K562 (cell line): ENCODE measurements at regions not wholly inside any gene's neighbourhood (a gene's known extent, or its start where the extent isn't known, plus 50 kb on each side); places are given as distances from the start of the nearest gene placed in this dataset.

Experiments
- ATAC-seq: fragments of 200-7000 bp; cut with Tn5 transposase; 3 replicates; pipeline ENCODE4 v1.9.1; 2020; ENCODE audit warnings: moderate library complexity
- BruUV-seq: library from RNA; stranded (reverse); fragments of 400-500 nt; replicated peaks from 2 replicates; lab custom pipeline; 2021; lab: Mats Ljungman, UMichigan
- CTCF ChIA-PET: fragments of 300-600 bp; formaldehyde crosslinking; extraction: SDS; loops from one replicate; lab custom pipeline; 2021; ENCODE audit warnings: low intra/inter-chr PET ratio; lab: Yijun Ruan, JAX
- POLR2A ChIA-PET: fragments of 300-600, 350-650 bp; sonication (Branson Sonifier 250); formaldehyde crosslinking; extraction: SDS; loops from one replicate; lab custom pipeline; 2021; ENCODE audit warnings: antibody characterized with exemption, inconsistent platforms; lab: Yijun Ruan, JAX
- DNase-seq, 4 experiments: peaks; one replicate each; pipeline versions ENCODE4 v3.0.0 to v3.0.0-alpha.2; 2011 to 2018; ENCODE audit warnings: low spot score in 3 of 4, mixed read lengths in 3 of 4; ENCODE audit errors: extremely low read depth in 1 of 4
- FAIRE-seq: peaks from 2 replicates; lab custom pipeline; 2011; peaks lifted over from hg19 to GRCh38; lab: Jason Lieb, UNC
- H2AFZ ChIP-seq: 2 replicates; pipeline ENCODE4 v1.6.0; 2011; ENCODE audit warnings: low read depth, low read length, control low read depth, inconsistent platforms
- H3K27ac ChIP-seq: fragments of 200-600 bp; 3 replicates; pipeline ENCODE4 v1.8.0; 2011; ENCODE audit warnings: low read depth, mild to moderate bottlenecking, control low read depth, inconsistent platforms, low read length, moderate library complexity, mixed read lengths; ENCODE audit errors: extremely low read depth
- H3K27me3 ChIP-seq, 2 experiments: fragments of 300-600 bp in 1 of 2; 2 replicates in 1 of 2; 3 replicates in 1 of 2; pipeline versions ENCODE4 v1.6.0 to v1.8.0; 2011; ENCODE audit warnings: inconsistent platforms in 2 of 2, low read length in 2 of 2, mild to moderate bottlenecking in 1 of 2, mixed read lengths in 1 of 2, moderate library complexity in 1 of 2; ENCODE audit not compliant: control insufficient read depth in 2 of 2, insufficient read depth in 2 of 2
- H3K36me3 ChIP-seq: fragments of 300-600 bp; 3 replicates; pipeline ENCODE4 v1.8.0; 2011; ENCODE audit warnings: mild to moderate bottlenecking, low read length, inconsistent platforms; ENCODE audit not compliant: control insufficient read depth, insufficient read depth
- H3K4me1 ChIP-seq, 2 experiments: fragments of 200-600 bp in 1 of 2; replicated peaks in 1 of 2; 2 replicates in 1 of 2; 3 replicates in 1 of 2; pipeline versions ENCODE4 v1.5.1 to v1.8.0; 2011; ENCODE audit warnings: inconsistent platforms in 2 of 2, low read length in 2 of 2, mild to moderate bottlenecking in 1 of 2, mixed read lengths in 1 of 2, moderate library complexity in 1 of 2; ENCODE audit not compliant: control insufficient read depth in 2 of 2, insufficient read depth in 2 of 2
- H3K4me2 ChIP-seq: 2 replicates; pipeline ENCODE4 v1.6.1; 2011; ENCODE audit warnings: low read length, control low read depth, inconsistent platforms, mixed read lengths; ENCODE audit not compliant: insufficient read depth
- H3K4me3 ChIP-seq: fragments of 200-600 bp; sonication (generic), shearing (Covaris generic); 2 replicates; pipeline ENCODE4 v1.5.1; 2016; ENCODE audit warnings: control low read depth, inconsistent platforms
- H3K79me2 ChIP-seq: fragments of 200-600 bp; 3 replicates; pipeline ENCODE4 v1.8.0; 2011; ENCODE audit warnings: low read length, inconsistent platforms; ENCODE audit not compliant: control insufficient read depth, insufficient read depth
- H3K9ac ChIP-seq, 2 experiments: 2 replicates each; pipeline versions ENCODE4 v1.6.0 to v1.6.1; 2011; ENCODE audit warnings: low read depth in 2 of 2, low read length in 2 of 2, control low read depth in 1 of 2, inconsistent platforms in 1 of 2, mild to moderate bottlenecking in 1 of 2, mixed read lengths in 1 of 2; ENCODE audit not compliant: insufficient read depth in 1 of 2
- H3K9me1 ChIP-seq: one replicate; pipeline ENCODE4 v1.6.0; 2011; ENCODE audit warnings: inconsistent platforms, mild to moderate bottlenecking, low read length, moderate library complexity; ENCODE audit not compliant: control insufficient read depth, insufficient read depth
- H3K9me3 ChIP-seq: replicated peaks from 2 replicates; pipeline ENCODE4 v1.5.1; 2011; ENCODE audit warnings: low read depth, low read length, inconsistent platforms; ENCODE audit not compliant: control insufficient read depth, insufficient read depth
- H4K20me1 ChIP-seq: replicated peaks from 2 replicates; pipeline ENCODE4 v1.6.1; 2011; ENCODE audit warnings: low read length, inconsistent platforms, mixed read lengths; ENCODE audit not compliant: control insufficient read depth, insufficient read depth
- C11orf30 ChIP-seq: fragments of 450-650 bp; IDR thresholded peaks from 2 replicates; pipeline ENCODE4 v1.6.1; 2016; ENCODE audit warnings: low read depth, mild to moderate bottlenecking
- CBX3 ChIP-seq, 2 experiments: IDR thresholded peaks; 1 replicate in 1 of 2; 2 replicates in 1 of 2; pipeline ENCODE4 v1.6.1; 2012; ENCODE audit warnings: inconsistent platforms in 2 of 2, low read length in 2 of 2, borderline replicate concordance in 1 of 2, control low read depth in 1 of 2
- KLF13 ChIP-seq: fragments of 450-650 bp; IDR thresholded peaks from 2 replicates; pipeline ENCODE4 v1.6.1; 2016; ENCODE audit warnings: missing genetic modification characterization, low read depth, mild to moderate bottlenecking, missing compliant biosample characterization, moderate library complexity, borderline replicate concordance
- MAFG ChIP-seq: fragments of 450-650 bp; conservative IDR thresholded peaks from 2 replicates; pipeline ENCODE4 v1.6.1; 2016; ENCODE audit warnings: missing genetic modification characterization, missing compliant biosample characterization
- MEIS2 ChIP-seq: fragments of 450-650 bp; IDR thresholded peaks from 2 replicates; pipeline ENCODE4 v1.6.1; 2014; ENCODE audit warnings: mild to moderate bottlenecking; ENCODE audit not compliant: partially characterized antibody
- NFE2 ChIP-seq: IDR thresholded peaks from 2 replicates; pipeline ENCODE4 v1.6.1; 2014; ENCODE audit warnings: antibody characterized with exemption, low read depth
- RCOR1 ChIP-seq, 2 experiments: IDR thresholded peaks; 2 replicates each; pipeline ENCODE4 v1.6.1; 2012; ENCODE audit warnings: low read depth in 2 of 2, low read length in 2 of 2, borderline replicate concordance in 1 of 2, improper control_type of control experiment in 1 of 2
- SMAD3 ChIP-seq: fragments of 450-650 bp; formaldehyde crosslinking; conservative IDR thresholded peaks from 2 replicates; pipeline ENCODE4 v1.4.0; 2020; ENCODE audit warnings: mild to moderate bottlenecking
- TGIF2 ChIP-seq: sonication (generic); formaldehyde crosslinking; IDR thresholded peaks from 2 replicates; pipeline ENCODE4 v1.8.1; 2022; ENCODE audit warnings: mild to moderate bottlenecking, missing genetic modification reagents, moderate library complexity
- ZNF133 ChIP-seq: fragments of 250-450 bp; sonication (Bioruptor Pico); IDR thresholded peaks from 2 replicates; pipeline ENCODE4 v1.4.0; 2020; ENCODE audit warnings: mild to moderate bottlenecking
- ZNF175 ChIP-seq: fragments of 200-800 bp; sonication (Bioruptor generic); IDR thresholded peaks from 2 replicates; pipeline ENCODE4 v1.6.1; 2016; ENCODE audit warnings: low read depth, mild to moderate bottlenecking, missing genetic modification characterization, missing compliant biosample characterization
- ZNF316 ChIP-seq: fragments of 450-650 bp; IDR thresholded peaks from 2 replicates; pipeline ENCODE4 v1.6.1; 2016
- ZNF695 ChIP-seq: fragments of 450-650 bp; formaldehyde crosslinking; IDR thresholded peaks from 2 replicates; pipeline ENCODE4 v1.4.0; 2020; ENCODE audit warnings: mild to moderate bottlenecking, moderate library complexity
- WGBS: fragments of 100-300 bp; shearing (Covaris generic); methylation state at CpG from one replicate; pipeline ENCODE4 v1.1.6; 2016; ENCODE audit warnings: low coverage, mixed read lengths; ENCODE audit not compliant: insufficient coverage; ENCODE audit errors: missing lambda C conversion rate; 5-methylcytosine and 5-hydroxymethylcytosine counted together
- in situ Hi-C: fragments of 300-500 bp; cut with MboI; formaldehyde crosslinking; loops from 4 replicates; pipeline ENCODE4 v1.15.0; 2018; ENCODE audit warnings: inconsistent platforms, mixed read lengths
- intact Hi-C: fragments of 100-400 bp; cut with micrococcal nuclease; formaldehyde crosslinking; loops from 2 replicates; pipeline ENCODE4 v1.14.2; 2022
- TF ChIP-seq, protein P1 (sequence below): fragments of 250-450 bp; sonication (Bioruptor Pico); IDR thresholded peaks from 2 replicates; pipeline ENCODE4 v1.4.0; 2020; ENCODE audit warnings: mild to moderate bottlenecking, moderate library complexity
- TF ChIP-seq, protein P2 (sequence below): fragments of 450-650 bp; IDR thresholded peaks from 2 replicates; pipeline ENCODE4 v1.6.1; 2016; ENCODE audit warnings: low read depth, mild to moderate bottlenecking, moderate library complexity

DNA sequence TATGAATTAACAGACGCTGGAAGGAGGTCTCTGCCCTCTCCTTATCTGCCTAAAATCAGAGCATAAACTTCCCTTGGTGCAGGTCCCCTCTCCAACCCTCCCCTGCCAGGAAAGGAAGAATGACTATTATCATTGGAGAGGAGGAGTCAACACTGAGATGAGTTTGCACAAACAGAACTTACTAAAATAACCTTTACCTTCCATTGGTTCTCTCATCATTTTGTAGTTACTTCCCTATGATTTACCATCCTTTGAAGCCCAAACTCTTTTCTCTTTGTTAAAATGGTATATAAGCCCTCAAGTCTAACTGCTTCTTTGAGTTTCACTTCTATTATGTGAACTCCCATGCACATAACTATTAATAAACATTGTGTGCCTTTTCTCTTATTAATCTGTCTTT, 64.2 kb upstream of the EEA1 start:
- no TSS peak for BruUV-seq

More for the DNA sequence above, 64.2 kb upstream of the EEA1 start:
- intact Hi-C loops, result loop anchor here (10.0 kb wide), 1 partner anchor 572 kb away; no protein-coding TSS in a partner anchor
- Histone ChIP-seq H3K4me2 (no peak overlapping the region), H4K20me1 (no peaks in the 10 kb centered on the region), H3K27ac (no peak overlapping the region), H3K36me3 (no peaks in the 10 kb centered on the region), H3K4me1 (peaks cover 0 to 7% of the 10 kb centered on the region in 2 experiments; a peak in 2 of 5 replicates), H3K9me1 (no peaks in the 10 kb centered on the region), H3K79me2 (no peaks in the 10 kb centered on the region), H3K9ac (no peak overlapping the region), H3K27me3 (no peaks in the 10 kb centered on the region), H3K4me3 (no peak overlapping the region), H3K9me3 (no peaks in the 10 kb centered on the region), H2AFZ (no peak overlapping the region)
- ChIA-PET CTCF (no interaction called here), POLR2A (no interaction called here)
- ATAC-seq, result peak; percentile 71
- no peak for FAIRE-seq
- TF ChIP-seq MAFG (0 out of 2 replicates have a peak, but pooled peaks have one; percentile 12), TGIF2 (CRISPR knock-in tag) (no peak), SMAD3 (no peak), KLF13 (tag) (no peak), C11orf30 (peak; percentile 65), NFE2 (peak; percentile 67), ZNF316 (peak; percentile 63), RCOR1 (IDR thresholded peaks at IDR 0.05; ENCODE audit: borderline replicate concordance in 1 of 2, low read depth in 2 of 2, low read length in 2 of 2) (peak in 1 of 2 experiments; percentile 41; a peak in 1 of 4 replicates), ZNF175 (CRISPR knock-in tag) (no peak), ZNF133 (CRISPR knock-in tag) (no peak), CBX3 (IDR thresholded peaks at IDR 0.05; ENCODE audit: borderline replicate concordance in 1 of 2, low read length in 2 of 2) (no peak), ZNF695 (no peak), MEIS2 (no peak)
- TF ChIP-seq, protein P1, sequence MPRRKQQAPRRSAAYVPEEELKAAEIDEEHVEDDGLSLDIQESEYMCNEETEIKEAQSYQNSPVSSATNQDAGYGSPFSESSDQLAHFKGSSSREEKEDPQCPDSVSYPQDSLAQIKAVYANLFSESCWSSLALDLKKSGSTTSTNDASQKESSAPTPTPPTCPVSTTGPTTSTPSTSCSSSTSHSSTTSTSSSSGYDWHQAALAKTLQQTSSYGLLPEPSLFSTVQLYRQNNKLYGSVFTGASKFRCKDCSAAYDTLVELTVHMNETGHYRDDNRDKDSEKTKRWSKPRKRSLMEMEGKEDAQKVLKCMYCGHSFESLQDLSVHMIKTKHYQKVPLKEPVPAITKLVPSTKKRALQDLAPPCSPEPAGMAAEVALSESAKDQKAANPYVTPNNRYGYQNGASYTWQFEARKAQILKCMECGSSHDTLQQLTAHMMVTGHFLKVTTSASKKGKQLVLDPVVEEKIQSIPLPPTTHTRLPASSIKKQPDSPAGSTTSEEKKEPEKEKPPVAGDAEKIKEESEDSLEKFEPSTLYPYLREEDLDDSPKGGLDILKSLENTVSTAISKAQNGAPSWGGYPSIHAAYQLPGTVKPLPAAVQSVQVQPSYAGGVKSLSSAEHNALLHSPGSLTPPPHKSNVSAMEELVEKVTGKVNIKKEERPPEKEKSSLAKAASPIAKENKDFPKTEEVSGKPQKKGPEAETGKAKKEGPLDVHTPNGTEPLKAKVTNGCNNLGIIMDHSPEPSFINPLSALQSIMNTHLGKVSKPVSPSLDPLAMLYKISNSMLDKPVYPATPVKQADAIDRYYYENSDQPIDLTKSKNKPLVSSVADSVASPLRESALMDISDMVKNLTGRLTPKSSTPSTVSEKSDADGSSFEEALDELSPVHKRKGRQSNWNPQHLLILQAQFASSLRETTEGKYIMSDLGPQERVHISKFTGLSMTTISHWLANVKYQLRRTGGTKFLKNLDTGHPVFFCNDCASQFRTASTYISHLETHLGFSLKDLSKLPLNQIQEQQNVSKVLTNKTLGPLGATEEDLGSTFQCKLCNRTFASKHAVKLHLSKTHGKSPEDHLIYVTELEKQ (CRISPR knock-in tag), result no peak
- TF ChIP-seq, protein P2, sequence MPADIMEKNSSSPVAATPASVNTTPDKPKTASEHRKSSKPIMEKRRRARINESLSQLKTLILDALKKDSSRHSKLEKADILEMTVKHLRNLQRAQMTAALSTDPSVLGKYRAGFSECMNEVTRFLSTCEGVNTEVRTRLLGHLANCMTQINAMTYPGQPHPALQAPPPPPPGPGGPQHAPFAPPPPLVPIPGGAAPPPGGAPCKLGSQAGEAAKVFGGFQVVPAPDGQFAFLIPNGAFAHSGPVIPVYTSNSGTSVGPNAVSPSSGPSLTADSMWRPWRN, result no peak
- in situ Hi-C loops, result loop anchor here (10.0 to 25.0 kb wide), 2 partner anchors 419 to 1112 kb away; no protein-coding TSS in a partner anchor
- peak in 1 of 4 experiments; percentile 30 for DNase-seq
- 0% methylated on average over 1 of the region's 1 CpG for WGBS
